ENCODE measurements at regions not wholly inside any gene's neighbourhood (a gene's known extent, or its start where the extent isn't known, plus 50 kb on each side); places are given as distances from the start of the nearest gene placed in this dataset.

GRCh38 chr3:104952146-104952972 is 414.4 kb upstream of the ALCAM start:
- no peak for DNase-seq

GRCh38 chr3:104956620-104957345 is 409.9 kb upstream of the ALCAM start:
- DNase-seq: no peak

- DNase-seq: no peak
Observed at GRCh38 chr3:104960579-104960978, 406.1 kb upstream of the ALCAM start.

GRCh38 chr3:104961851-104962250 is 404.9 kb upstream of the ALCAM start:
- no peak for DNase-seq

- no peak for DNase-seq
Observed at GRCh38 chr3:104974316-104974715, 392.4 kb upstream of the ALCAM start.

GRCh38 chr3:104977719-104978118 is 389.0 kb upstream of the ALCAM start:
- DNase-seq: no peak

- DNase-seq: no peak
Observed at GRCh38 chr3:104982130-104982529, 384.6 kb upstream of the ALCAM start.

- DNase-seq: no peak
Observed at GRCh38 chr3:104987859-104988258, 378.9 kb upstream of the ALCAM start.

GRCh38 chr3:104988496-104988895 is 378.2 kb upstream of the ALCAM start:
- DNase-seq: no peak

GRCh38 chr3:104989878-104990277 is 376.8 kb upstream of the ALCAM start:
- DNase-seq: no peak

- no peak for DNase-seq
Observed at GRCh38 chr3:104990758-104991157, 376.0 kb upstream of the ALCAM start.

GRCh38 chr3:104992676-104993075 is 374.0 kb upstream of the ALCAM start:
- no peak for DNase-seq

GRCh38 chr3:105006164-105006563 is 360.5 kb upstream of the ALCAM start:
- DNase-seq: no peak

- DNase-seq: no peak
Observed at GRCh38 chr3:105013657-105014056, 353.1 kb upstream of the ALCAM start.

- DNase-seq: no peak
Observed at GRCh38 chr3:105014631-105015030, 352.1 kb upstream of the ALCAM start.

- no peak for DNase-seq
Observed at GRCh38 chr3:105022813-105023212, 343.9 kb upstream of the ALCAM start.

- no peak for DNase-seq
Observed at GRCh38 chr3:105030211-105030610, 336.5 kb upstream of the ALCAM start.

- no peak for DNase-seq
Observed at GRCh38 chr3:105032541-105032940, 334.2 kb upstream of the ALCAM start.

GRCh38 chr3:105033081-105033480 is 333.6 kb upstream of the ALCAM start:
- DNase-seq: no peak

GRCh38 chr3:105039004-105039403 is 327.7 kb upstream of the ALCAM start:
- DNase-seq: no peak

- no peak for DNase-seq
Observed at GRCh38 chr3:105040026-105040622, 326.6 kb upstream of the ALCAM start.

- DNase-seq: no peak
Observed at GRCh38 chr3:105042586-105042985, 324.1 kb upstream of the ALCAM start.

- no peak for DNase-seq
Observed at GRCh38 chr3:105051111-105051510, 315.6 kb upstream of the ALCAM start.
